ENCODE measurements at regions not wholly inside any gene's neighbourhood (a gene's known extent, or its start where the extent isn't known, plus 50 kb on each side); places are given as distances from the start of the nearest gene placed in this dataset.

- TF ChIP-seq CTCF (IDR thresholded peaks at IDR 0.05): no peak
- no peak for TF ChIP-seq POLR2A (IDR thresholded peaks at IDR 0.05)
Observed at GRCh38 chr2:138950486-138950885, 170.3 kb upstream of the NXPH2 start.
